Ishikawa (cell line): ENCODE measurements at regions not wholly inside any gene's neighbourhood (a gene's known extent, or its start where the extent isn't known, plus 50 kb on each side); places are given as distances from the start of the nearest gene placed in this dataset.

ENCODE experiments used
- CREB1 ChIP-seq: IDR thresholded peaks from 2 replicates; pipeline ENCODE4 v1.6.1; 2012; ENCODE audit warnings: low read depth
- EP300 ChIP-seq: IDR thresholded peaks from 2 replicates; pipeline ENCODE4 v1.6.1; 2012; ENCODE audit warnings: borderline replicate concordance
- MAX ChIP-seq: IDR thresholded peaks from 2 replicates; pipeline ENCODE4 v1.6.1; 2012
- RAD21 ChIP-seq: IDR thresholded peaks from 2 replicates; pipeline ENCODE4 v1.6.1; 2012; ENCODE audit warnings: low read depth
- REST ChIP-seq: IDR thresholded peaks from 2 replicates; pipeline ENCODE4 v1.6.1; 2012; ENCODE audit warnings: low read depth, mild to moderate bottlenecking
- TAF1 ChIP-seq: IDR thresholded peaks from 2 replicates; pipeline ENCODE4 v1.6.1; 2012; ENCODE audit warnings: low read depth, mild to moderate bottlenecking
- USF1 ChIP-seq: IDR thresholded peaks from 2 replicates; pipeline ENCODE4 v1.6.1; 2012
- YY1 ChIP-seq: IDR thresholded peaks from 2 replicates; pipeline ENCODE4 v1.6.1; 2012; ENCODE audit warnings: low read depth

- TF ChIP-seq YY1 (no peak), MAX (no peak), TAF1 (no peak), EP300 (no peak), USF1 (no peak), CREB1 (no peak), RAD21 (no peak), REST (no peak)
Measured at GRCh38 chr6:133033263-133033662, 207.9 kb upstream of the EYA4 start.
